Mesendoderm (in vitro differentiated cells): ENCODE measurements at regions not wholly inside any gene's neighbourhood (a gene's known extent, or its start where the extent isn't known, plus 50 kb on each side); places are given as distances from the start of the nearest gene placed in this dataset.
"Not testable (repeated sequence)": the region's sequence is repeated elsewhere in the genome, so short reads cannot be mapped to it uniquely, and the experiment has no call there.

ENCODE experiments used
- DNase-seq: peaks from one replicate; pipeline ENCODE4 v3.0.0; 2013
- H2AK5ac ChIP-seq: 2 replicates; pipeline ENCODE4 v1.6.1; 2013; ENCODE audit warnings: low read length, inconsistent platforms
- H2BK120ac ChIP-seq: 2 replicates; pipeline ENCODE4 v1.6.1; 2013; ENCODE audit warnings: low read depth, mild to moderate bottlenecking, low read length, moderate library complexity, mixed read lengths
- H2BK15ac ChIP-seq: replicated peaks from 2 replicates; pipeline ENCODE4 v1.6.1; 2013; ENCODE audit warnings: low read depth, mild to moderate bottlenecking, moderate library complexity
- H2BK5ac ChIP-seq: 2 replicates; pipeline ENCODE4 v1.6.1; 2013; ENCODE audit warnings: low read length, inconsistent platforms
- H3K18ac ChIP-seq: 2 replicates; pipeline ENCODE4 v1.6.1; 2013; ENCODE audit warnings: mild to moderate bottlenecking, low read length, mixed read lengths
- H3K23ac ChIP-seq: one replicate; pipeline ENCODE4 v1.6.1; 2013; ENCODE audit warnings: low read length
- H3K27ac ChIP-seq: 2 replicates; pipeline ENCODE4 v1.5.1; 2013; ENCODE audit warnings: low read depth, mild to moderate bottlenecking, inconsistent platforms, low read length, moderate library complexity
- H3K27me3 ChIP-seq: 2 replicates; pipeline ENCODE4 v1.6.1; 2013; ENCODE audit warnings: low read length, control low read depth, mild to moderate bottlenecking, inconsistent platforms; ENCODE audit not compliant: insufficient read depth, poor library complexity
- H3K36me3 ChIP-seq: 2 replicates; pipeline ENCODE4 v1.6.1; 2013; ENCODE audit warnings: low read length, inconsistent platforms; ENCODE audit not compliant: control insufficient read depth, insufficient read depth
- H3K4ac ChIP-seq: one replicate; pipeline ENCODE4 v1.6.1; 2013; ENCODE audit warnings: low read depth, mild to moderate bottlenecking, low read length, moderate library complexity
- H3K4me1 ChIP-seq: 2 replicates; pipeline ENCODE4 v1.6.1; 2013; ENCODE audit warnings: low read depth, low read length, inconsistent platforms; ENCODE audit not compliant: control insufficient read depth
- H3K4me2 ChIP-seq: 2 replicates; pipeline ENCODE4 v1.6.1; 2013; ENCODE audit warnings: low read length
- H3K4me3 ChIP-seq: 2 replicates; pipeline ENCODE4 v1.5.1; 2013; ENCODE audit warnings: mild to moderate bottlenecking, low read length
- H3K56ac ChIP-seq: one replicate; pipeline ENCODE4 v1.6.1; 2013; ENCODE audit warnings: low read length
- H3K79me1 ChIP-seq: 2 replicates; pipeline ENCODE4 v1.6.1; 2013; ENCODE audit warnings: low read length, inconsistent platforms
- H3K79me2 ChIP-seq: 2 replicates; pipeline ENCODE4 v1.6.1; 2013; ENCODE audit warnings: mild to moderate bottlenecking, low read length; ENCODE audit not compliant: control insufficient read depth, insufficient read depth
- H3K9ac ChIP-seq: 2 replicates; pipeline ENCODE4 v1.6.1; 2013; ENCODE audit warnings: low read length, inconsistent platforms
- H4K5ac ChIP-seq: one replicate; pipeline ENCODE4 v1.6.1; 2013; ENCODE audit warnings: low read length
- H4K8ac ChIP-seq: one replicate; pipeline ENCODE4 v1.6.1; 2013; ENCODE audit warnings: low read depth, mild to moderate bottlenecking, control low read depth, low read length, moderate library complexity
- WGBS: extraction: QIAGEN DNeasy Blood & Tissue Kit; methylation state at CpG from one replicate; pipeline ENCODE4 v1.1.7; 2013; ENCODE audit warnings: low lambda C conversion rate, missing lambda C conversion rate; ENCODE audit not compliant: insufficient coverage; ENCODE audit errors: extremely low coverage; 5-methylcytosine and 5-hydroxymethylcytosine counted together

DNA sequence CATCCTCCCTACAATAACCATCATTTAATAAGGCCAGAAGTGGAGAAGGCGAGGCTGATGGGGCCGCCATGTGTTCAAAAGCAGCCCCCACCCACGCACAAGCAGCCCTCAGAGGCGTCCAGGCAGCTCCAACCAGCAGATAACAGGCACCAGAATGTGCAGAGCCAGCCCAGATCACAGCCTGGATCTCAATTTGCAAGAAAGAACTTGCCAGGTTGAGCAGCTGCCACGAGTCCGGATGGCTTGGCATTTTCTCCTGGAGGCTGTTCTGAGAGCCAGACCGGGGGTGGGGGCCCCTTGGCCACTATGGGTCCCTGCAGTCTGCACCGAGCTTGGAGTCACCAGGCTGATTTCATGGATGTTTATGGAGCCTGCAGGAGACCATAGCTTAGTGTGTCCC is 338.1 kb downstream of the PREX1 start:
- no peak overlapping the region for H3K9ac ChIP-seq
- no peak overlapping the region for H3K56ac ChIP-seq
- no peak overlapping the region for H4K5ac ChIP-seq
- no peak for DNase-seq
- no peak overlapping the region for H2BK5ac ChIP-seq
- no peaks in the 10 kb centered on the region for H3K4me1 ChIP-seq
- H2AK5ac ChIP-seq = no peak overlapping the region
- no peak overlapping the region for H3K23ac ChIP-seq
- no peak overlapping the region for H3K4ac ChIP-seq
- no peak overlapping the region for H3K4me2 ChIP-seq
- no peak overlapping the region for H2BK15ac ChIP-seq
- no peak overlapping the region for H4K8ac ChIP-seq
- H3K27ac ChIP-seq = no peak overlapping the region
- WGBS = no CpG with 5 or more reads among the region's 8 CpGs
- no peaks in the 10 kb centered on the region for H3K79me2 ChIP-seq
- H3K18ac ChIP-seq = no peak overlapping the region
- H3K79me1 ChIP-seq = no peaks in the 10 kb centered on the region
- no peak overlapping the region for H3K4me3 ChIP-seq
- no peaks in the 10 kb centered on the region for H3K27me3 ChIP-seq
- no peak overlapping the region for H2BK120ac ChIP-seq
- H3K36me3 ChIP-seq = no peaks in the 10 kb centered on the region

DNA sequence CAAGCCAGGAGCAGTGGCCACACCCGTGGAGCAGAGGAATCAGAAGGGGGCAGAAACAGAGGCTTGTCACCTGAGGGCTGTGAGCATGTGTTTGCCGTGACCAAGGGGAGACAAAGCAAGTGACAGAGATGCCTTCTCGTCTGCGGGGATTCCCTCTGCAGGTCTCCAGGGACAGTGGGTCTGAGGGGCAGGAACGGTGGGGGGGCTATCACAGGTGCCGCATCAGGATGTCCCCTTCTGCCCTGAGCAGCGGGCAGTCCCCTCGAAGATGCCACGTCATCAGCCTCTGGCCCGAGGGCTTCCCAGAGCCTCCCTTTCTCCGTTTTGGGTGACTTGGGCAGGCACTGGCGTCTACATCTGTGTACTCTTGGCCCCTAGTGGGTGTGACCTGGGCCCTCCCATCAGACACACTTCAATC is 338.7 kb downstream of the PREX1 start:
- DNase-seq = no peak
- Histone ChIP-seq H4K5ac (no peak overlapping the region), H3K4me1 (no peaks in the 10 kb centered on the region), H3K4me2 (no peak overlapping the region), H3K56ac (no peak overlapping the region), H3K36me3 (no peaks in the 10 kb centered on the region), H3K4me3 (no peak overlapping the region), H3K27ac (no peak overlapping the region), H3K79me1 (no peaks in the 10 kb centered on the region), H3K18ac (no peak overlapping the region), H3K27me3 (no peaks in the 10 kb centered on the region), H3K23ac (no peak overlapping the region), H4K8ac (no peak overlapping the region), H3K79me2 (no peaks in the 10 kb centered on the region), H2BK120ac (no peak overlapping the region), H3K4ac (no peak overlapping the region), H2BK15ac (no peak overlapping the region), H2BK5ac (no peak overlapping the region), H3K9ac (no peak overlapping the region), H2AK5ac (no peak overlapping the region)
- WGBS = no CpG with 5 or more reads among the region's 12 CpGs

DNA sequence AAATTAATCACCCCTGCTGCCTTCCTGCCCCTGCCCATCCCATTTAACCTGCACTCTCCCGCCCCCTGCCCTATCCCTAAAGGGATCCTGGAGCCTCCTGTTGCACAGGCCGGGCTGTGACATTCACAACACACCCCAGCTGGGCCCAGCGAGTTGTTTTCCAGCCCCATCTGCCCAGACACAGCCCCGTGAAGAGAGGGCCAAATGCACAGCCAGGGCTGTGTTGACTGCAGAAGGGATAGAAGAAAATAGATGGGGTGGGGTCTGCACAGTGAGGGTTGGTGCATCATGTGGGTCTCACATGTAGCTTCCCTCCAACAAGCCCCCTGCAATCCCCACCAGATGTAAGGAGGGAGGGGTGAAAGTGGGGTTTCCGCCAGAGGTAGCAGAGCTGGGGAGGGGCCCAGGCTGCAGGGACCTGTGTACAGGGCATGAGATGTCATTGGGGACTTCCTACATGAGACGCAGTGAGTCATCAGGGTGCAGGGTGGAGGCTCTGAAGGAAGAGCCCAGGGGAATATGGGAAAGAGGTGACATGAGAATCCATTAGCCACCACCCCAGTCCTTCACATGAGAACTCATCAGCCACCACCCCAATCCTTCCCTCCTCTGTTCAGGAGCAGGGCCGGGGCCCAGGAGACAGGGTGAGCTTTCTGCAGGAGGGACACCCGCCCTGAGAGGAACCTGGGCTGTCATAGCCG is 339.3 kb downstream of the PREX1 start:
- not testable (repeated sequence) for H3K4ac ChIP-seq, H3K23ac ChIP-seq, H3K36me3 ChIP-seq, H3K18ac ChIP-seq, H3K4me2 ChIP-seq, H3K9ac ChIP-seq, H3K27me3 ChIP-seq, H2BK120ac ChIP-seq, H3K79me1 ChIP-seq, H3K4me3 ChIP-seq, H2BK15ac ChIP-seq, H3K4me1 ChIP-seq, DNase-seq, H3K79me2 ChIP-seq, H2AK5ac ChIP-seq, H3K56ac ChIP-seq, H3K27ac ChIP-seq, H2BK5ac ChIP-seq, H4K5ac ChIP-seq, H4K8ac ChIP-seq
- no CpG with 5 or more reads among the region's 9 CpGs for WGBS

DNA sequence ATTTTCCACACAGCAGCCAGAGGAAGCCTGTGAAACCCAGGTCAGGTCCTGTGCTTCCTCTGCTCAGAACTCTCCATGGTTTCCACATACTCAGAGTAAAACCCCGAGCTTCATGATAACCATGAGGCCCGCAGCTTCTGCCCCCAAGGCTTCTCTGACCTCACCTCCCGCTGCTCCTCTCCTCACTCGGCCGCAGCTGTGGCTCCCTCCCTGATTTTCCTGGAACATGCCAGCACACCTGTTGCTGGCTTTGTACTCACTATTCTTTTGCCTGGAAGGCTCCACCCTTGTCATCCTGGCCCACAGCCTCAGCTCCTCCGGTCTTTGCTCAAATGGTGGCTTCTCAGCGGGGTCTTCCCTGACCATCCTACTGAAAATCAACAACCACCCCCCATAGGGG is 341.7 kb downstream of the PREX1 start:
- H3K79me1 ChIP-seq = no peaks in the 10 kb centered on the region
- DNase-seq = no peak
- no peak overlapping the region for H3K4ac ChIP-seq
- no peak overlapping the region for H3K23ac ChIP-seq
- no peaks in the 10 kb centered on the region for H3K4me1 ChIP-seq
- H2BK120ac ChIP-seq = no peak overlapping the region
- WGBS = no CpG with 5 or more reads among the region's 7 CpGs
- no peak overlapping the region for H2AK5ac ChIP-seq
- H3K18ac ChIP-seq = no peak overlapping the region
- no peaks in the 10 kb centered on the region for H3K27me3 ChIP-seq
- H3K36me3 ChIP-seq = no peaks in the 10 kb centered on the region
- no peak overlapping the region for H2BK5ac ChIP-seq
- no peak overlapping the region for H3K56ac ChIP-seq
- no peaks in the 10 kb centered on the region for H3K79me2 ChIP-seq
- H3K27ac ChIP-seq = no peak overlapping the region
- no peak overlapping the region for H2BK15ac ChIP-seq
- H3K4me3 ChIP-seq = no peak overlapping the region
- no peak overlapping the region for H3K9ac ChIP-seq
- H4K8ac ChIP-seq = no peak overlapping the region
- H3K4me2 ChIP-seq = no peak overlapping the region
- no peak overlapping the region for H4K5ac ChIP-seq

DNA sequence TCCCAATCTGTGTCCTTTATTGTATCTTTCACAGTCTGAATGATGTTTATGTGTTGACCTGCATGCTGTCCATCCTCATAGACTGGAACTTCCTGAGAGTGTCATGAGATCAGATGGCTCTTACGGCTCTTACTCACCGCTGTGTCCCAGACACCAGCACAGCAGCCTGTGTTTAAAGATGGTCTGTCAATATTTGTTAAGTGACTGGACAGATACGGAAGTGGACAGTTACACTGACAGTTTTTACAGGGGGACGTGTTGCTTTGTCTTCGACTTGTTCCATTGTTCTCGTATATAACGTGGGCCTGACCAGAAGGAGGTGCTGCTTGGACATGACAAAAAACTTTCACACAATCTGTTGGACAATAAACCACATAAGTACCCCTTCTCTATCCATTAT is 342.6 kb downstream of the PREX1 start:
- not testable (repeated sequence) for H3K4ac ChIP-seq, H3K4me1 ChIP-seq, H3K9ac ChIP-seq, H4K5ac ChIP-seq, H3K23ac ChIP-seq, H3K56ac ChIP-seq, DNase-seq, H3K27me3 ChIP-seq, H3K18ac ChIP-seq, H3K27ac ChIP-seq, H4K8ac ChIP-seq, H3K36me3 ChIP-seq, H2BK15ac ChIP-seq, H2BK5ac ChIP-seq, H2BK120ac ChIP-seq, H2AK5ac ChIP-seq, H3K4me2 ChIP-seq, H3K4me3 ChIP-seq, H3K79me1 ChIP-seq, H3K79me2 ChIP-seq
- WGBS = no CpG with 5 or more reads among the region's 7 CpGs
